Heart left ventricle (tissue), 13 donors: ENCODE measurements at regions not wholly inside any gene's neighbourhood (a gene's known extent, or its start where the extent isn't known, plus 50 kb on each side); places are given as distances from the start of the nearest gene placed in this dataset.

Experiments used
- CTCF ChIP-seq, 12 donors: fragments of 200-600 bp; sonication (generic) in 4 of 12; IDR thresholded peaks; one replicate each; pipeline versions ENCODE4 v1.5.0 to v1.8.0; 2018 to 2022; ENCODE audit warnings: antibody characterized with exemption in 12 of 12, mild to moderate bottlenecking in 5 of 12
- POLR2A ChIP-seq, 2 donors: fragments of 450-650 bp; IDR thresholded peaks; one replicate each; pipeline ENCODE4 v1.6.1; 2017; ENCODE audit warnings: antibody characterized with exemption in 2 of 2, mild to moderate bottlenecking in 2 of 2, moderate library complexity in 2 of 2
- donor health status: ischemic (EF 13 %, LVEDD 7.1; RV severe dilation, severe dysfunction).
- donor health status: DM: no; HTN: yes; CAD: no.
- donor health status: DM: no; HTN: no; CAD: no.
- donor health status: ischemic (EF 25% LVEDD 6.9; RV normal size, moderate dysfunction).
- donor health status: ischemic (EF 25% LVEDD 5.7; RV mildly dilated, moderate dysfunction).
- donor health status: ischemic (EF 35%, LVEDD 5.7; RV mildly dilated, moderate dysfunction).
- donor health status: nonischemic (EF 11% LVEDD 7.7; RV severe dilation, severe dysfunction).
- donor health status: DM: yes; HTN: yes; CAD: no.
- donor health status: PGD.
- donor health status: ischemic (EF 29% LVEDD 5.4; RV normal size, mild dysfunction).
- donor health status: nonischemic (EF 23%, LVEDD 6.1; RV moderate dilation, normal function).

- TF ChIP-seq CTCF (IDR thresholded peaks at IDR 0.05): no peak
- no peak for TF ChIP-seq POLR2A (IDR thresholded peaks at IDR 0.05)
Measured at GRCh38 chr11:92122561-92122960, 102.1 kb upstream of the FAT3 start.
